H1 (cell line): ENCODE measurements at regions not wholly inside any gene's neighbourhood (a gene's known extent, or its start where the extent isn't known, plus 50 kb on each side); places are given as distances from the start of the nearest gene placed in this dataset.

Source experiments
- SIX5 ChIP-seq: IDR thresholded peaks from 2 replicates; pipeline ENCODE4 v1.6.1; 2011; ENCODE audit warnings: mild to moderate bottlenecking, low read depth, low read length

GRCh38 chr20:56778765-56779195 lies 149.7 kb downstream of the TFAP2C start (continued):
- no peak for TF ChIP-seq SIX5
- TF ChIP-seq, all 59 proteins: peak for 0
